ENCODE measurements at regions not wholly inside any gene's neighbourhood (a gene's known extent, or its start where the extent isn't known, plus 50 kb on each side); places are given as distances from the start of the nearest gene placed in this dataset.

GRCh38 chr1:5419501-5419900, 572.7 kb downstream of the NPHP4 start:
- H3K4me1 Mint-ChIP-seq (ENCODE audit: low read depth, unreplicated experiment) = no peaks in the 10 kb centered on the region
- H3K27me3 Mint-ChIP-seq (ENCODE audit: unreplicated experiment) = peaks cover 16% of the 10 kb centered on the region
- no peaks in the 10 kb centered on the region for H3K36me3 Mint-ChIP-seq (ENCODE audit: insufficient read depth, unreplicated experiment)
- DNase-seq = no peak
- CTCF ChIA-PET = no interaction called here
- intact Hi-C loops (cut with micrococcal nuclease; ENCODE audit: unreplicated experiment) = no loop called here
- BruUV-seq (replicated peaks) = no TSS peak
- TF ChIP-seq, protein P1, sequence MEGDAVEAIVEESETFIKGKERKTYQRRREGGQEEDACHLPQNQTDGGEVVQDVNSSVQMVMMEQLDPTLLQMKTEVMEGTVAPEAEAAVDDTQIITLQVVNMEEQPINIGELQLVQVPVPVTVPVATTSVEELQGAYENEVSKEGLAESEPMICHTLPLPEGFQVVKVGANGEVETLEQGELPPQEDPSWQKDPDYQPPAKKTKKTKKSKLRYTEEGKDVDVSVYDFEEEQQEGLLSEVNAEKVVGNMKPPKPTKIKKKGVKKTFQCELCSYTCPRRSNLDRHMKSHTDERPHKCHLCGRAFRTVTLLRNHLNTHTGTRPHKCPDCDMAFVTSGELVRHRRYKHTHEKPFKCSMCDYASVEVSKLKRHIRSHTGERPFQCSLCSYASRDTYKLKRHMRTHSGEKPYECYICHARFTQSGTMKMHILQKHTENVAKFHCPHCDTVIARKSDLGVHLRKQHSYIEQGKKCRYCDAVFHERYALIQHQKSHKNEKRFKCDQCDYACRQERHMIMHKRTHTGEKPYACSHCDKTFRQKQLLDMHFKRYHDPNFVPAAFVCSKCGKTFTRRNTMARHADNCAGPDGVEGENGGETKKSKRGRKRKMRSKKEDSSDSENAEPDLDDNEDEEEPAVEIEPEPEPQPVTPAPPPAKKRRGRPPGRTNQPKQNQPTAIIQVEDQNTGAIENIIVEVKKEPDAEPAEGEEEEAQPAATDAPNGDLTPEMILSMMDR (IDR thresholded peaks at IDR 0.05; ENCODE audit: unreplicated experiment) = no peak
- no peak overlapping the region for H3K27ac Mint-ChIP-seq (ENCODE audit: unreplicated experiment)
- no peak overlapping the region for H3K4me3 Mint-ChIP-seq (ENCODE audit: low read depth, unreplicated experiment)
- H3K9me3 Mint-ChIP-seq (ENCODE audit: low read depth, unreplicated experiment) = no peaks in the 10 kb centered on the region

GRCh38 chr1:5416518-5416917, 575.7 kb downstream of the NPHP4 start:
- H3K27me3 Mint-ChIP-seq (ENCODE audit: unreplicated experiment) = peaks cover 1% of the 10 kb centered on the region
- no peak overlapping the region for H3K4me3 Mint-ChIP-seq (ENCODE audit: low read depth, unreplicated experiment)
- BruUV-seq (replicated peaks) = no TSS peak
- TF ChIP-seq, protein P1 (IDR thresholded peaks at IDR 0.05; ENCODE audit: unreplicated experiment) = no peak
- CTCF ChIA-PET = no interaction called here
- H3K27ac Mint-ChIP-seq (ENCODE audit: unreplicated experiment) = no peak overlapping the region
- no peaks in the 10 kb centered on the region for H3K9me3 Mint-ChIP-seq (ENCODE audit: low read depth, unreplicated experiment)
- intact Hi-C loops (cut with micrococcal nuclease; ENCODE audit: unreplicated experiment) = no loop called here
- H3K36me3 Mint-ChIP-seq (ENCODE audit: insufficient read depth, unreplicated experiment) = no peaks in the 10 kb centered on the region
- H3K4me1 Mint-ChIP-seq (ENCODE audit: low read depth, unreplicated experiment) = no peaks in the 10 kb centered on the region
- no peak for DNase-seq

GRCh38 chr1:5415606-5416005, 576.6 kb downstream of the NPHP4 start:
- H3K27me3 Mint-ChIP-seq (ENCODE audit: unreplicated experiment) = no peaks in the 10 kb centered on the region
- TF ChIP-seq, protein P1 (IDR thresholded peaks at IDR 0.05; ENCODE audit: unreplicated experiment) = no peak
- no TSS peak for BruUV-seq (replicated peaks)
- intact Hi-C loops (cut with micrococcal nuclease; ENCODE audit: unreplicated experiment) = no loop called here
- H3K27ac Mint-ChIP-seq (ENCODE audit: unreplicated experiment) = no peak overlapping the region
- CTCF ChIA-PET = no interaction called here
- H3K9me3 Mint-ChIP-seq (ENCODE audit: low read depth, unreplicated experiment) = no peaks in the 10 kb centered on the region
- DNase-seq = no peak
- H3K4me1 Mint-ChIP-seq (ENCODE audit: low read depth, unreplicated experiment) = no peaks in the 10 kb centered on the region
- no peak overlapping the region for H3K4me3 Mint-ChIP-seq (ENCODE audit: low read depth, unreplicated experiment)
- H3K36me3 Mint-ChIP-seq (ENCODE audit: insufficient read depth, unreplicated experiment) = no peaks in the 10 kb centered on the region

GRCh38 chr1:5410652-5411051, 581.6 kb downstream of the NPHP4 start:
- CTCF ChIA-PET = no interaction called here
- BruUV-seq (replicated peaks) = no TSS peak
- peaks cover 9% of the 10 kb centered on the region for H3K9me3 Mint-ChIP-seq (ENCODE audit: low read depth, unreplicated experiment)
- no peaks in the 10 kb centered on the region for H3K36me3 Mint-ChIP-seq (ENCODE audit: insufficient read depth, unreplicated experiment)
- no peak overlapping the region for H3K27ac Mint-ChIP-seq (ENCODE audit: unreplicated experiment)
- DNase-seq = no peak
- no peaks in the 10 kb centered on the region for H3K4me1 Mint-ChIP-seq (ENCODE audit: low read depth, unreplicated experiment)
- TF ChIP-seq, protein P1 (IDR thresholded peaks at IDR 0.05; ENCODE audit: unreplicated experiment) = no peak
- no peaks in the 10 kb centered on the region for H3K27me3 Mint-ChIP-seq (ENCODE audit: unreplicated experiment)
- no peak overlapping the region for H3K4me3 Mint-ChIP-seq (ENCODE audit: low read depth, unreplicated experiment)
- intact Hi-C loops (cut with micrococcal nuclease; ENCODE audit: unreplicated experiment) = no loop called here

DNA sequence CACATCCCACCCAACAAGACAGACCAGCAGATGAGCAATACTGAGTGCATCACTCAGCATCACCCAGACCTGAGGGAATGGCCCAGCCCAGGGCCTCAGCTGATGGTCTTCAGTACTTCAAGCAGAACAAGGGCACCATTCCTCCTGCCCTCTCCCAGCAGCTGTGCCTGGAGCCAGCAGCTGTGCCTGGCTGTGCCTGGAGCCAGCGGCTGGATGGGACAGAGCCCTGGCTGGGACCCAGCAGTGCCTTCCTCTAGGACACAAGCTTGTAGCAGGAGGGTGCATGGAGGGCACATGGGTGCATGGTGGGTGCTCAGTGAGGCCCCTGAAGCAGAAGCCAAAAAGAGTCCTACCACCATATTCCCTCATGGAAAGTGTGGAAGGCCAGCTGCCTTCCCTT, 583.8 kb downstream of the NPHP4 start:
- no peaks in the 10 kb centered on the region for H3K27me3 Mint-ChIP-seq (ENCODE audit: unreplicated experiment)
- no TSS peak for BruUV-seq (replicated peaks)
- no peaks in the 10 kb centered on the region for H3K36me3 Mint-ChIP-seq (ENCODE audit: insufficient read depth, unreplicated experiment)
- TF ChIP-seq, protein P1 (IDR thresholded peaks at IDR 0.05; ENCODE audit: unreplicated experiment) = no peak
- CTCF ChIA-PET = no interaction called here
- no peaks in the 10 kb centered on the region for H3K4me1 Mint-ChIP-seq (ENCODE audit: low read depth, unreplicated experiment)
- DNase-seq = no peak
- intact Hi-C loops (cut with micrococcal nuclease; ENCODE audit: unreplicated experiment) = no loop called here
- no peak overlapping the region for H3K4me3 Mint-ChIP-seq (ENCODE audit: low read depth, unreplicated experiment)
- H3K27ac Mint-ChIP-seq (ENCODE audit: unreplicated experiment) = no peak overlapping the region
- H3K9me3 Mint-ChIP-seq (ENCODE audit: low read depth, unreplicated experiment) = peaks cover 9% of the 10 kb centered on the region
